AML-193 (cell line): ENCODE measurements at regions not wholly inside any gene's neighbourhood (a gene's known extent, or its start where the extent isn't known, plus 50 kb on each side); places are given as distances from the start of the nearest gene placed in this dataset.
"Not testable (repeated sequence)": the region's sequence is repeated elsewhere in the genome, so short reads cannot be mapped to it uniquely, and the experiment has no call there.

ENCODE experiments used
- DNase-seq, 2 experiments: peaks; one replicate each; lab custom pipeline; 2025; lab: John Stamatoyannopoulos, UW

GRCh38 chr2:75896779-75897366 lies 186.2 kb upstream of the GCFC2 start:
- DNase-seq = peak; percentile 5 to 14

- DNase-seq = no peak
Observed at GRCh38 chr2:75894170-75894569, 183.5 kb upstream of the GCFC2 start.

- no peak for DNase-seq
Observed at GRCh38 chr2:75892490-75892889, 181.8 kb upstream of the GCFC2 start.

- DNase-seq = no peak
Observed at GRCh38 chr2:75882530-75882929, 171.8 kb upstream of the GCFC2 start.

- not testable (repeated sequence) for DNase-seq
Observed at GRCh38 chr2:75875606-75876005, 164.9 kb upstream of the GCFC2 start.

GRCh38 chr2:75871762-75872614 lies 161.3 kb upstream of the GCFC2 start:
- not testable (repeated sequence) for DNase-seq

GRCh38 chr2:75870651-75871137 lies 160.0 kb upstream of the GCFC2 start:
- no peak for DNase-seq

GRCh38 chr2:75870133-75870532 lies 159.4 kb upstream of the GCFC2 start:
- DNase-seq = no peak

GRCh38 chr2:75865702-75866101 lies 155.0 kb upstream of the GCFC2 start:
- no peak for DNase-seq

- no peak for DNase-seq
Observed at GRCh38 chr2:75865083-75865482, 154.4 kb upstream of the GCFC2 start.

GRCh38 chr2:75862547-75862946 lies 151.8 kb upstream of the GCFC2 start:
- no peak for DNase-seq

- DNase-seq = no peak
Observed at GRCh38 chr2:75853436-75853835, 142.7 kb upstream of the GCFC2 start.

GRCh38 chr2:75852639-75853038 lies 141.9 kb upstream of the GCFC2 start:
- no peak for DNase-seq

GRCh38 chr2:75846683-75847190 lies 136.0 kb upstream of the GCFC2 start:
- DNase-seq = no peak

- DNase-seq = no peak
Observed at GRCh38 chr2:75844651-75845050, 133.9 kb upstream of the GCFC2 start.

GRCh38 chr2:75834588-75834987 lies 123.9 kb upstream of the GCFC2 start:
- not testable (repeated sequence) for DNase-seq

GRCh38 chr2:75833386-75833785 lies 122.7 kb upstream of the GCFC2 start:
- no peak for DNase-seq

- DNase-seq = no peak
Observed at GRCh38 chr2:75828826-75829225, 118.1 kb upstream of the GCFC2 start.

GRCh38 chr2:75823515-75823914 lies 112.8 kb upstream of the GCFC2 start:
- DNase-seq = not testable (repeated sequence)

GRCh38 chr2:75822336-75822735 lies 111.6 kb upstream of the GCFC2 start:
- DNase-seq = no peak

GRCh38 chr2:75820693-75821092 lies 110.0 kb upstream of the GCFC2 start:
- no peak for DNase-seq

GRCh38 chr2:75810611-75811330 lies 100.1 kb upstream of the GCFC2 start:
- DNase-seq = no peak
